HG03439 (cell line): ENCODE measurements at regions not wholly inside any gene's neighbourhood (a gene's known extent, or its start where the extent isn't known, plus 50 kb on each side); places are given as distances from the start of the nearest gene placed in this dataset.
A peak's percentile ranks its signal among the peaks of the same experiment; 100 is the strongest.

Experiments
- ATAC-seq: cut with Tn5 transposase; IDR thresholded peaks from one replicate; pipeline ENCODE4 v1.9.1; 2021; ENCODE audit warnings: mild to moderate bottlenecking, moderate library complexity; ENCODE audit not compliant: unreplicated experiment

DNA sequence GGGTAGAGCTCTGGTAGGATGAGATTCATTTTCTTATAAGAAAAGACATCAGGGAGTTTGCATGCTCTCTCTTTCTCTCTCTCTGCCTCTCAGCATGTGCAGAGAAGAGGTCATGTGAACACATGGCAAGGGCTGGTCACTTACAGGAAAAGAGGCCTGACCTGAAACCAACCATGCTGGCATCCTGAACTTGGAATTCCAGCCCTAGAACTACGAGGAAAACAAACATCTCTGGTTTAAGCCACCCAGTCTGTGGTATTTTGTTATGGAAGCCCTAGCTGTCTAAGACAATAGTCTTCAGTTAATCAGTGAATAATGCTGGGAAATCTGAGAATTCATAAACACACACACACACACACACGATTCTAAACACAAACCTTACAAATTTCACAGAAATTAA lies 1104.2 kb upstream of the LRRN3 start:
- ATAC-seq, result no peak

DNA sequence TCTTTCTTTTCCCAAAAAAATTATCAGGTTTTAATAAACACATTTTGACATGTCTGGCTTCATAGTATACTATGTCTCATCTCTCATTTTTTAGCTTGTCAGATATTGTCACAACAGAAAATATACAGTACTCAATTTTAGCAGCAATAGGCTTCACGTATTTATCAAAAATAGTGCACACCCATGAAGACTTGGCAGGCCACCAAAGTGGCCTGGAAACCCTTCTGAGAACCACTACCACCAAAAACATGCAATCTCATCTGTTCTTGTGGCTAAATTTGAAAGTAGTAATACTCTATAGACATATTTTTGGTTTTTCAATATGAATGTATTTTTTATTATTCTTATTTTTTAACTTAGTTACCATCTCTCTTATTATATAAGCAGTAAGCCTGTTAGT lies 1094.5 kb upstream of the LRRN3 start:
- ATAC-seq, result no peak

DNA sequence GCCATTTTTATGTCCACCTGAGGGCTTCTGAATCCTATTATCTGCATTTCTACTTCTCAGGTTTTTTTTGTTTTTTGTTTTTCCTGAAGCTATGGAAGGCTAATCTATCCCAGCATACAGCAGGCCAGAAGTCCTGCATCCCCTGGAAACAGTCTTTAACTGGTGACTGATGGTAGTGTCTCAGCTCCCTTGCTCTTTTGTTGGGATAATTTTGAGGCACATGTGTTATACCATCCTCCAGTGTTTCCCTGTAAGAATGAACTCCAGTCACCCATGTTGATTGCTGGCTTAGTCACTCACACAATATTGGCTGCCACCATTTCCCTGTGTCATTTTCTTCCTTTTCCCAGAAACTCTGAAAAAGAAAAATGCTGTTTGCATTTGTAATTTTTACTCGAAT lies 1094.0 kb upstream of the LRRN3 start:
- ATAC-seq, result no peak

DNA sequence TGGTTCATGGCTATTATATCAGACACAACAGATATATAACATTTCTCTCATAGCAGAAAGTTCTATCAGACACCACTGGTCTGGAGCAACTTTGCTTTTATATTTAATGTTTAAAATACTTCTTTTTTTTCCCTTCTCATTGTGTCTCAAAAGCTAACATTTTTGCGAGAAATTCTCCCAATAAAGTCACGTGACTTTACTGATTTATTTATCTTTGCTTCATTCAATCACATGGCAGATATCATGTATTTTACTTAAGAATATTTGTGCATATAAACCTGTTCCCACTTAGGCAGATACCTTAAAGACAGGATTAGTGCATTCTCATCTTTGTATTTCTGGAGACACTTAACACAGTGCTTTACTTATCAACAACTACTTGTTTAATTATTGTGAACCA lies 1093.1 kb upstream of the LRRN3 start:
- no peak for ATAC-seq

DNA sequence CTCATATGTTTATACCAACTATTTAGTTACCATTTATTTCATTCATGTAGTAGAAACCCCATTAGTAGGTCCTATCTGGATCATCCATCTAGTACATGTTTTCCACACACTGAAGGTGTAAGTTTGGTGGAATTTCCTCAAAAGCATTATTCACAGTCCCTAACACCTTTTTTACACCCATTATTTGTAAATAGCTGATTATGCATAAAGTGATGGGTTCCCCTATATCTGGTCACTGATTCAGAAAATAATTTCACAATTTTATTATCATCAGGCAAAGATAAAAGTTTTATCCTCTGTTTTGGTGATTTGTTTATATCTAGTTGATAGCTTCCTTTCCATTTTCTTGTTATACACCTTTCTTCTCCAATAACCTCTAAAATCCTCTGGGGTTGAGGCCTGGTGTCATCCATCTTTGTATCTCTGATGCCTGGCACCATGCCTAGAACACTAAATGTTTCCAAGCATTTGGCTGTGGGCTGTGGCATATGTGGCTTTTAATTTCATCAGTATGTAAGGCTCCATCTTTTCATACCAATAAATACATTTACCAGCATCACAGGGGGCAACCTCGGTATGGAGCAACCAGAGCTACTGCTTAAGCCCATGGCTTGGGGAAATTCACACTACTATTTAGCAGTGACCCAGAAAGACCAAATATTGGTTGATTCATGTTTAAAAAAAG lies 1089.5 kb upstream of the LRRN3 start:
- no peak for ATAC-seq

DNA sequence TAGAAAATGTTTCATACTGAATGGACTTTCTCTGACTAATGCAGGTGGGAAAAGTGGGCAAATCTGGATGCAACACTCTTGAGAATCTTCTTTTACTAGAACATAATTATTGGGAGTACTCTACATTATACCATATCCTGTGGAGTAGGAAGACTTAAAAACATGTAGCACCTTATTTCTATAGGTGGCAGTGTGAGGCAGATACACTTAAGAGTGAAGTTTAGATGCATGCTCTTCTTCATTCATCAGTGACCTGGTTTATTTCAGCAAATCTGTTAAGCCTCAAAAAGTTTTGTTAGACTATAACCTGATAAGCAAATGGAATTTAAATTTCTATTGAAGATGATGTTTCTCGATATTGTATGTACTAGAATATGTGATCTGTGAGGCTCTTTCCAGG lies 1087.1 kb upstream of the LRRN3 start:
- no peak for ATAC-seq

DNA sequence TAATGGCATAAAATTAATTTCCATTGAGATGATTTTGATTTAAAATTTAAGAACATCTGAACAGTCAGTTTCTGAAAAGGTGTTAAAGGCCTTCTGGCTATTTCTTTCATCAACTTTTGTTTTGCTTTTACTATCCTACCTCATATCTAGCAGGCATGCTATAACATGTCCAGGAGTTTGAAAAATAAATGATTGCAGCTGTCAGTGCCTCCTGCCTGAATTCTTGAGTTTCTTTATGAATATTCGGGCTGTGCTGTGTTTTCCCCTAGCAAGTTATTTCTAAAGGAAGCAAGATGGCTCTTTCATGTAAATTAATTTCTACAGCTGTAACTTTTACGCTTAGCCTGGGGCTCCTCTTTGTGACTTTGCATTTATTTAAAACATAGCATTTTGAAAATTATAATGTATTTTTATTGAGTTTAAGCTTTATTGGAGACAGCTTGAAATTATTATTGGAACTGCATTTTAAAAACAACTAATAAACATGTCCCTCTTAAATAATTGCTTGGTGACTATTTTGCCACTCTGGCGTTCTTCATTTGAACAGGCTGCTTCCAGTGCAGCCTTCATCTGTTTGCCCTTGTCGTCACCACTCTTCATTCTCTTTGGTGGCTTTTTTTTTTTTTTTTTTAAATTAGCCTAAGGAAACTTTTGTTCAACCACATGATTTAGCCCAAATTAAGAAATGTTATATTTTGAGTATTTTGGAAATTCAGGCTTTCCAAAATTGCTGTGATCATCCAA lies 1083.4 kb upstream of the LRRN3 start:
- peak; percentile 62 for ATAC-seq

DNA sequence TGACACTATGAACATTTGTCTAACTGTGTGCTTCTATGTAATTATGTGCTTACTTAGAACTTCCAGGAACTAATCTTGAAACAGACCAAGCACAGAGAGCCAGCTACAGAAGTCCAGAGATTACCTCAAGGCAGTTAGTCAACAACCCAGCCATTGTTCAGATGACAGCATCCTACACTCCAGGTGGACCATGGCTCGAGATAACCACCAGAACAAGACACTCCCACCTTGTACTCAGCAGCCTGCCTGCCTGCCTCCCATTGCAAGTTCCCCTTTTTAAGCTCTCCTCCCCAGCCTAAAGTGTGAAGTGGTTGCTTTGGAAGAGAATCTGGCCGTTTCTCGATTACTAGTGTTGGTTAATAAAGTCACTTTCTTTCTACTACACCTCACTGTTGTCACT lies 1080.6 kb upstream of the LRRN3 start:
- ATAC-seq, result no peak

DNA sequence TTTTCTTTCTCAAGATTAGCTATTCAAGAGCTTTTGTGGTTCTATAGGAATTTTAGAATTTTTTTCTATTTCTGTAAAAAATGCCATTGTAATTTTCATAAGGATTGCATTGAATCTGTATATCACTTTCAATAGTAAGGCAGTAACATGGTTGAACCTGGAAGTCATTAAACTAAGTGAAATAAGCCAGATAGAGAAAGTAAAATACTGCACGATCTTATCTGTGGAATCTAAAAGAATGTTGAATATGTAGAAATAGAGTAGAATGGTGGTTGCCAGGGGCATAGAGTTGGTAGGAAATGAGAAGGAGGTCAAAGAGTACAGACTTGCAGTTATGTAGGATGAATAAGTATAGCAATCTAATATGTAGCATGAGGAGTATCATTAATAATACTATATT lies 1073.5 kb upstream of the LRRN3 start:
- no peak for ATAC-seq

DNA sequence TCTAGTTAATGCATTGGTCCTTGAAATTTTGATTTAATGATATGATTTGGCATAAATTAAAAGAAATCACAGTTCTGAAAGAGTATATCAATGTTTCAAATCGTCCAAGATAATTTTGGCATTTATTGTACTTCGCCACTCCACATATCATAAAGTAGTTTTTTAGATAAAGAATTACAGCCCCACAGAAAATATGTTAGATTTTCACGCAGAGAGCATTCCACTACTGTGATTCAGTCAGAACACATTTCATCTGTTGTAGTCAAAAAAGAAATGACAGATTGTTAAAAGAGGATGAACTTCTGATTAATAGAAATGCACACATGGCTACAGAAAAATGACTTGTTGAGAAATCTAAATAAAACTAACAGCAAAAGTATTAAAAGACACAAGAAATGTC lies 1063.5 kb upstream of the LRRN3 start:
- no peak for ATAC-seq

DNA sequence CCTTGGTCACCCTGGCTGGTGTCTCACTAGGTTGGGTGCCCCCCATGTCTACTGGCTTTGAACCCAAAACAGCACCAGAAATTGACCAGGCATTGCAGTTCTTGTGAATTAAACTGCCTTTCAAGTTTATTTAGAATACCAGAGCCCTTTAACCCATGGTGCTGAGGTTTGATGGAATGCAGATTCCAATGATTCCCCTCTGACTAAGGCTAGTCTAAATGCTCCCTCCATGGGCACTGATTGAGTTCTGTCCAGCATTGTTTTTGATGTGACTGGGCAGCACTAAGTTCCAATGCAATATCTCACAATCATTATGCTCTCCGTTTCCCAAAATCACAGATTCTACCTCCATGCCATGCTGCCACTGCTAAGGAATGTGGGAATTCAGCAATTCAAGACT lies 1047.4 kb upstream of the LRRN3 start:
- ATAC-seq, result no peak

DNA sequence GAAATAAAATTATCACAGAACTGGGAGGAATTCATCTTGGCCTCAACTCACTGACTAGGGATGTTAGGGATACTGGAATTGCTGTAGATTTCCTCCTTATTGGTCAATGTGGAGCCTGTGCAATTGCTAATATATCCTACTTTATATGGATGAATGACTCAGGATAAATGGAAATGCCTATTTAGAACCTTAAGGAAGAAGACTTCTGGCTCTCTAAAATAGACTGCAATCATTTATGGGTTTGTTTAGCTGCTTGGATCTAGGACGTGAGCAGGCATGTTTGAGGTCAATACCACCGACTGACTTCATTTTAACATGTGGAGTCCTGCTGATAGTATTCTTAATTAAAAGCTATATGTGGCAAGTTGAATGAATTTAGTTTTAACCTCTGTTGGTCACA lies 1040.1 kb upstream of the LRRN3 start:
- no peak for ATAC-seq

DNA sequence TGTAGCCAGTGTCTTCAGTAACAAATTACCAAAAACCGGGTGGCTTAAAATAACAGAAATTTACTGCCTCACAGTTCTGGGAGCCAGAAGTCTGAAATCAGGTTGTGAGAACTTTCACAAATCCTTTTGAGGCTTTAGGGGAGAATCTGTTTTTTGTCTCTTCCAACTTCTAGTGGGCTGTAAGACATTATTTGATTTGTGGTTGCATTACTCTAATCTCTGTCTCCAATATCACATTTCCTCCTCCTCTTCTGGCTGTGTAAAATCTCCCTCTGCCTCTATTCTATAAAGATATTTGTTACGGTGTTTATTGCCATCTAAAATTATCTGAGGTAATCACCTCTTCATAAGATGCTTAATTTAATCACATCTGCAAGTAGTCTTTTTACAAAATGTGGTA lies 1039.6 kb upstream of the LRRN3 start:
- no peak for ATAC-seq

DNA sequence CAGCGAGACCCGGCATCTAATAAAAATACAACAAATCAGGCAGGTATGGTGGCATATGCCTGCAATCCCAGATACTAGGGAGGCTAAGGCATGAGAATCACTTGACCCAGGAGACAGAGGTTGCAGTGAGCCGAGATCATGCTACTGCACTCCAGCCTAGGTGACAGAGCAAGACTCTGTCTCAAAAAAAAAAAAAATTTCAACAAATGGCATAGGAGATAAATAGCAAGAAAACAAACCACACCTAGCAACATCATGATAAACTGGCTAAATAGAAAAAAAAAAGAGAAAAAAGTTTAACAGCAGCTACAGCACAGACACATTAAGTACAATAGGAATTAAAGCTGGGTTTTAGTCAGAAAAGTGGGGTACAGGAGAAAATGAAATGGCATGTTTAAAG lies 1034.6 kb upstream of the LRRN3 start:
- ATAC-seq, result no peak

DNA sequence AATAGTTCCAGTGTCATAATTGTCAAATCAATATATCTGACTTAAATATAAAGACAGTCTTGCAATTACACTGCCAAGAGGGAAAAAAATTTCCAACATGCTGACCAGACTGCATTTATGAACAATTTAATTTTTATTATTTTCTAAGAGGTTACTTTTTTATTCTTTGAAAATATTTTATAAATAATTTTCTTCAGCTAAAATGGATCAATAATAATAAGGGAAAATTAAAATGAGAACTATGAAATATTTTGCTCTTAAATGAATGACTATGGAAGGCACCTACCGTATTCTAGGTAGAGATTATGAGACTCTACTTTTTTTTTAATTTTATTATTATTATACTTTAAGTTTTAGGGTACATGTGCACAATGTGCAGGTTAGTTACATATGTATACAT lies 1032.5 kb upstream of the LRRN3 start:
- ATAC-seq, result no peak

DNA sequence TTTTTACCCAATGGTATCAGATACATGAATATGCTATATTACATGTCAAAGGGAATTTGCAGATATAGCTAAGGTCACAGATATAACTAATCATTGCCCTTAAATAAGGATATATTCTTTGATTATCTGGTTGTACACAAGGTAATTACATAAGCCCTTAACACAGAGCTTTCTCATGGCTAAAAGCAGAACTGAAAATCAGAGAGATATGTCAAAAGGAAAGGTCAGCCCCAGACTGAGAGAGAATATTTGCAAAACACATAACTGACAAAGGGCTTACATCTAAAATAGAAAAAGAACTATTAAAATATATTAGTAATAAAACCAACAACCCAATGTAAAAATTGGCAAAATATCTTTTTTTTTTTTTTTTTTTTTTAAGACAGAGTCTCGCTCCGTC lies 1029.5 kb upstream of the LRRN3 start:
- peak; percentile 71 for ATAC-seq

DNA sequence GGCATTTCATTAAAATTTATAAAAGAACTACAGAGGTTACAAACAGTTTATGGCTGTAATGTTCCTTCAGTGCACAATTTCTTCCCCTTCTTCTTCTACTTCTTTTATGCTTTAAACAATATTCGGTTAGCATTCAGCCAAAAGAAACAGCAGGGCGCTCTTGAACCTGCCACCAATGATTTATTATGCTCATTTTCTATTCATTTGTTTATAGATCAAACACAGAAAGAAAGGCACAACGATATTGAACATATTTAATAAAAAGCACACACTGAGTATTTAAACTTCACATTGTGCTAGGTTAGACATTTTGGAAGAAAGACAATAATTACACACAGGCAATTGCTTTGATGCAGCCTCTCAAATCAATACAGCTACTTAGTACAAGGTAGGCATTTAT lies 1025.8 kb upstream of the LRRN3 start:
- no peak for ATAC-seq

DNA sequence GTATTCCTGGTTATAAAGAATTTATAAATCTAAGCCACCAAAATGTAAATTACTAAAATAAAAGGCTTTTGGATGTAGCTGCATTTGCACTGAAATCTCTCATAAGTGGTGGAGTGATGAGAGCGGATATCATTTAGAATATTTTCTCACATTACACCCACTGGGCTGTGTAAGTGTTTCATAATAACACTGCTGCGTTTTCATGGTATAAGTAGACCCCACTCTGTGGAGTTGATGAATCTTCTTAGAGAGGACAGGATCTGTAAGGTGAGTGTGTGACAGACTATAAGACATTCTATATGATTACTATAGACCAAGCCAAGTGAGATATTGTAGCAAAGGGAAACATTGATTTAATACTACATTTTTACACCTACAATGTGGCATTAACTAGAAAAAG lies 1024.1 kb upstream of the LRRN3 start:
- ATAC-seq, result no peak

DNA sequence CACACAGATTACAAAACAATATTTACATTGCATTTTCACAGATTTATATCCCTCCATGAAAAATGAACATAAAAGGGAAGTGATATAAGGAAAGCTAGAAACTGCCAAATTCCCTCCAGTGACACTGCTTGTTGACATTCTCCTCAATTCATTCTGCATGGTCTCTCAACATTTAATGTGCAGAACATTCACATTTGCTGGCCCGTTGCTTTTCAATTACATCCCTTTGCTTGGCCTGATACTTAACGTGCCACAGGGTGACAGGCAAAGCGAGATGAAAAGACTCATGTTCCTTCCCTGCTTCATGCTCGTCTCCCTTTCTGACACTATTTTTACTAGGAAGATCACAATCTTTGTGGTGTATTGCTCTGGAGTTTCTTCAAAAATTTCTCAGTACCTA lies 1019.7 kb upstream of the LRRN3 start:
- no peak for ATAC-seq

DNA sequence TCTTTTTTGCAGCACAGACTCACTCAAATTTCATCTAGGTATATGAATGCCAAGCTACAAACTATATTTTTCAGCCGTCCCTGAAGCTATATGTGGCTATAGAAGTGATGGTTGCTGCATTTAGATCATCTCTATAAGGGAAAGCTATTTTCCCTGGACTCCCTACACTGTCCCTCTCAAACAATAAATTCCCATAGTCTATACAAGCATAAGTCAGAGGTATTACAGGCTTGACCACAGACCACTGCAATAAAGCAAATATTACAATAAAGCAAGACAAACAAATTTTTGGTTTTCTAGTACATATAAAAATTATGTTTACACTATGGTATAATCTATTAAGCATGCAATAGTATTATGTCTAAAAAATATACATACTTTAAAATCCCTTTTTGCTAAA lies 1015.5 kb upstream of the LRRN3 start:
- no peak for ATAC-seq

DNA sequence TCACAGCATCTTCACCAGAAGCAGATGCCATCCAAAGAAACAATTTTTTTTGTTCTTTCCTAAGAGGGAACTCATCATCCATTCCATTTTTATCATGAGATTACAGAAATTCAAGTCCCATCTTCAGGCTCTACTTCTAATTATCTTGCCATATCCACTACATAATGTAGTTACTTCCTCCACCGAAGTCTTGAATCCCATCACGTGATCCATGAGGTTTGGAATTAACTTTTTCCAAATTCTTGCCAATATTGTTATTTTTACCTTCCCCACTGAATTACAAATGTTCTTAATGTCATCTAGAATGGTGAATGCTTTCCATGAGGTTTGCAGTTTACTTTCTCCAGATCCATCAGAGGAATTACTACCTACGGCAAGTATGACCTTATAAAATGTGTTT lies 1014.7 kb upstream of the LRRN3 start:
- ATAC-seq, result no peak

DNA sequence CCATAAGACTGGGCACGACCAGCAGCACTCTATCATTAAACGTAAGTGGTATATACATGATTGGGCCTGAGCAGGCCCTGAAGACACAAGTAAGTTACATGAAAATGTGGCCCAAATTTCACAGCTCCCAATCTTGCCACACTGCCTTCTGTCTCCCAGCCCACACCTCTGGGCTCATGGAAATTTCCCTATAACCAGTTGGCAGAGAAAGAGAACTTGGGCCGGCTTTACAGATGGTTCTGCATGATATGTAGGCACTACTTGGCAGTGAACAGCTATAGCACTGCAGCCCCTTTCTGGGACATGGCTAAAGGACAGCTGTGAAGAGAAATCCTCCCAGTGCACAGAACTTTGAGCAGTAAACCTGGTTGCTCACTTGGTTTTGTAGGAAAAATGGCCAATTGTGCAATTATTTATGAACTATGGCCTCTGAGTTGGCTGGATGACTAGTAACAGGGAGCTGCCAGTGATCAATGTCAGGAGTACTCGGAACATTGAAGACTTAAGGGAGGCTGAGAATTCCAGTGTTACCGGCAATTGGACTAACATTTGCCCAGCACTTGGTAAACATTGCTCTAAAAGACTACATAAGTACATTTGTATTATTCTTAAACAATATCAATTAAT lies 1006.6 kb upstream of the LRRN3 start:
- ATAC-seq, result no peak
